ENCODE measurements at regions not wholly inside any gene's neighbourhood (a gene's known extent, or its start where the extent isn't known, plus 50 kb on each side); places are given as distances from the start of the nearest gene placed in this dataset.

GRCh38 chr3:8206971-8207617 is 294.5 kb upstream of the LMCD1 start:
- H2AK5ac ChIP-seq (ENCODE audit: low read depth, low read length) = no peak overlapping the region
- no peak overlapping the region for H3K18ac ChIP-seq (ENCODE audit: low read depth, low read length)
- no peaks in the 10 kb centered on the region for H3K79me1 ChIP-seq (ENCODE audit: low read depth in 1 of 2, low read length in 2 of 2)
- intact Hi-C loops (cut with micrococcal nuclease) = no loop called here
- H2AK9ac ChIP-seq (replicated peaks; ENCODE audit: low read depth, low read length, poor library complexity) = no peak overlapping the region
- ChIA-PET POLR2A (ENCODE audit: unreplicated experiment) (no interaction called here), CTCF (interaction anchor here (1.1 kb wide), 1 partner anchor 33 kb away, joined by 3 read pairs; no protein-coding TSS in a partner anchor)
- H2AFZ ChIP-seq (replicated peaks; ENCODE audit: low read length, poor library complexity) = no peak overlapping the region
- H3K4ac ChIP-seq (ENCODE audit: low read depth, low read length) = no peak overlapping the region
- BruUV-seq (replicated peaks) = no TSS peak
- no peak overlapping the region for H4K8ac ChIP-seq (ENCODE audit: low read depth in 2 of 2, low read length in 2 of 2)
- H4K91ac ChIP-seq (ENCODE audit: insufficient read depth, low read depth, low read length) = no peak overlapping the region
- no peaks in the 10 kb centered on the region for H3K36me3 ChIP-seq (ENCODE audit: control insufficient read depth, insufficient read depth, low read length)
- H3K23ac ChIP-seq (ENCODE audit: low read depth, low read length) = no peak overlapping the region
- no peak overlapping the region for H2BK5ac ChIP-seq (ENCODE audit: low read depth, low read length, poor library complexity, severe bottlenecking)
- no peak overlapping the region for H3K9ac ChIP-seq (ENCODE audit: low read depth, low read length)
- no peak overlapping the region for H3K14ac ChIP-seq (replicated peaks; ENCODE audit: low read depth, low read length)
- no peak overlapping the region for H2BK20ac ChIP-seq (ENCODE audit: low read depth, low read length)
- ATAC-seq (ENCODE audit: low read depth) = no peak
- no peak overlapping the region for H3K4me3 ChIP-seq (ENCODE audit: insufficient read depth, low read depth, low read length)
- DNase-seq = no peak
- no peaks in the 10 kb centered on the region for H3K9me3 ChIP-seq (ENCODE audit: control insufficient read depth, insufficient read depth, low read length)
- H3K27ac ChIP-seq (ENCODE audit: insufficient read depth, low read length) = no peak overlapping the region
- H3K4me1 ChIP-seq (ENCODE audit: control insufficient read depth, insufficient read depth, low read length) = no peaks in the 10 kb centered on the region
- TF ChIP-seq MAFK (IDR thresholded peaks at IDR 0.05; ENCODE audit: low read depth, low read length) (no peak), SMC3 (IDR thresholded peaks at IDR 0.05; ENCODE audit: low read depth, low read length) (no peak), CEBPB (IDR thresholded peaks at IDR 0.05; ENCODE audit: low read depth, low read length) (no peak), RAD21 (IDR thresholded peaks at IDR 0.05; ENCODE audit: low read length) (no peak), MAZ (IDR thresholded peaks at IDR 0.05; ENCODE audit: borderline replicate concordance, low read depth, low read length) (no peak), BHLHE40 (IDR thresholded peaks at IDR 0.05; ENCODE audit: low read depth, low read length) (no peak), USF2 (IDR thresholded peaks at IDR 0.05; ENCODE audit: low read depth, low read length) (no peak), POLR2A (IDR thresholded peaks at IDR 0.05; ENCODE audit: low read depth, low read length) (no peak), MXI1 (IDR thresholded peaks at IDR 0.05; ENCODE audit: borderline replicate concordance, low read depth, low read length) (no peak), CHD1 (IDR thresholded peaks at IDR 0.05; ENCODE audit: low read depth, low read length) (no peak), ELK1 (IDR thresholded peaks at IDR 0.05; ENCODE audit: borderline replicate concordance, low read depth, low read length) (no peak), NFE2L2 (IDR thresholded peaks at IDR 0.05; ENCODE audit: low read depth, low read length) (no peak), RFX5 (IDR thresholded peaks at IDR 0.05; ENCODE audit: low read depth, low read length) (no peak), RCOR1 (IDR thresholded peaks at IDR 0.05; ENCODE audit: insufficient replicate concordance, low read length) (no peak), FOS (IDR thresholded peaks at IDR 0.05; ENCODE audit: low read depth, low read length) (no peak)
- TF ChIP-seq, protein P1, sequence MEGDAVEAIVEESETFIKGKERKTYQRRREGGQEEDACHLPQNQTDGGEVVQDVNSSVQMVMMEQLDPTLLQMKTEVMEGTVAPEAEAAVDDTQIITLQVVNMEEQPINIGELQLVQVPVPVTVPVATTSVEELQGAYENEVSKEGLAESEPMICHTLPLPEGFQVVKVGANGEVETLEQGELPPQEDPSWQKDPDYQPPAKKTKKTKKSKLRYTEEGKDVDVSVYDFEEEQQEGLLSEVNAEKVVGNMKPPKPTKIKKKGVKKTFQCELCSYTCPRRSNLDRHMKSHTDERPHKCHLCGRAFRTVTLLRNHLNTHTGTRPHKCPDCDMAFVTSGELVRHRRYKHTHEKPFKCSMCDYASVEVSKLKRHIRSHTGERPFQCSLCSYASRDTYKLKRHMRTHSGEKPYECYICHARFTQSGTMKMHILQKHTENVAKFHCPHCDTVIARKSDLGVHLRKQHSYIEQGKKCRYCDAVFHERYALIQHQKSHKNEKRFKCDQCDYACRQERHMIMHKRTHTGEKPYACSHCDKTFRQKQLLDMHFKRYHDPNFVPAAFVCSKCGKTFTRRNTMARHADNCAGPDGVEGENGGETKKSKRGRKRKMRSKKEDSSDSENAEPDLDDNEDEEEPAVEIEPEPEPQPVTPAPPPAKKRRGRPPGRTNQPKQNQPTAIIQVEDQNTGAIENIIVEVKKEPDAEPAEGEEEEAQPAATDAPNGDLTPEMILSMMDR (conservative IDR thresholded peaks at IDR 0.05; ENCODE audit: low read depth, low read length) = no peak
- H4K5ac ChIP-seq (ENCODE audit: low read depth, low read length) = no peak overlapping the region
- in situ Hi-C loops (cut with MboI; ENCODE audit: low sequenced_read_pairs) = no loop called here
- no peaks in the 10 kb centered on the region for H3K9me1 ChIP-seq (ENCODE audit: insufficient read depth, low read length)
- dilution Hi-C loops (cut with HindIII; ENCODE audit: low sequenced_read_pairs, unreplicated experiment) = no loop called here
- H3K4me2 ChIP-seq (ENCODE audit: low read depth, low read length) = no peak overlapping the region
- H4K20me1 ChIP-seq (ENCODE audit: insufficient read depth, low read length) = no peaks in the 10 kb centered on the region
- H3K27me3 ChIP-seq (ENCODE audit: control insufficient read depth, insufficient read depth, low read length) = no peaks in the 10 kb centered on the region
- WGBS, 2 experiments (ENCODE audit: extremely low coverage in 2 of 2, insufficient read length in 1 of 2) = no CpG with 5 or more reads among the region's 3 CpGs
- no peak overlapping the region for H2BK120ac ChIP-seq (ENCODE audit: low read depth, low read length)
- no peak overlapping the region for H2BK15ac ChIP-seq (ENCODE audit: low read depth, low read length)
- H3K56ac ChIP-seq (ENCODE audit: extremely low read depth, insufficient read depth, low read length) = no peak overlapping the region

Data from IMR-90 (cell line).